T-helper 17 cell (primary cell): ENCODE measurements at regions not wholly inside any gene's neighbourhood (a gene's known extent, or its start where the extent isn't known, plus 50 kb on each side); places are given as distances from the start of the nearest gene placed in this dataset.

ENCODE experiments used
- ATAC-seq: fragments of 150-1000 bp; cut with Tn5 transposase; 2 replicates; pipeline ENCODE4 v1.10.0; 2021; ENCODE audit warnings: mild to moderate bottlenecking, moderate library complexity
- DNase-seq, 3 donors: peaks; one replicate each; pipeline versions ENCODE4 v3.0.0 to v3.0.0-alpha.2; 2020 to 2021
- H3K9me3 ChIP-seq: one replicate; pipeline ENCODE4 v1.7.0; 2013; ENCODE audit warnings: low read length, mild to moderate bottlenecking; ENCODE audit not compliant: control insufficient read depth, poor library complexity, severe bottlenecking
- H3K27ac Mint-ChIP-seq: one replicate; pipeline ENCODE4 v1.8.0; 2022; ENCODE audit warnings: mild to moderate bottlenecking, moderate library complexity, mixed read lengths
- H3K27me3 Mint-ChIP-seq: one replicate; pipeline ENCODE4 v1.8.0; 2022; ENCODE audit warnings: mixed read lengths
- H3K36me3 Mint-ChIP-seq: one replicate; pipeline ENCODE4 v1.8.0; 2022; ENCODE audit warnings: low read depth, mixed read lengths
- H3K4me1 Mint-ChIP-seq: one replicate; pipeline ENCODE4 v1.8.0; 2022; ENCODE audit warnings: mild to moderate bottlenecking, mixed read lengths
- H3K4me3 Mint-ChIP-seq: one replicate; pipeline ENCODE4 v1.8.0; 2022; ENCODE audit warnings: mild to moderate bottlenecking, moderate library complexity, mixed read lengths

DNA sequence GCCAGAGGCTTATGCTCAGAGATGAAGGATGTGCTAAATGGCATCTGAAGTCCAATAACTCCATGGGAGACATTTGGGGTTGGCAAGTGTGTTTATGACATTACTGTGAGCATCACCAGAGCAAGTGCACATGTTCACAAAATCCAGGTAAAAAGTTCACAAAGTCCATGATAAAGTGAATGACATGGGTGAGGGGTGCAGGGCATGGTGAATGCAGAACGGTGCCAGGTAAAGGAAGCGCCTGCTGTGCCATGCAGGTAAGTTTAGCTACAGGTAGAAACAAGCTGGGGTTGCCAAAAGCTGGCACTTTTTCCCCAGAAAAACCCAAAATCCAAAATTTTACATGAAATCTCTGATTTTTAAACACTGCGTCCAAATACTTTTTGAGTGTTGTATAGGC is 268.2 kb downstream of the ABHD5 start:
- H3K27me3 Mint-ChIP-seq, result peaks cover 63% of the 10 kb centered on the region
- H3K27ac Mint-ChIP-seq, result no peak overlapping the region
- DNase-seq (no peak), ATAC-seq (no peak)
- no peaks in the 10 kb centered on the region for H3K9me3 ChIP-seq
- H3K36me3 Mint-ChIP-seq, result no peaks in the 10 kb centered on the region
- H3K4me3 Mint-ChIP-seq, result no peak overlapping the region
- H3K4me1 Mint-ChIP-seq, result peaks cover 2% of the 10 kb centered on the region

DNA sequence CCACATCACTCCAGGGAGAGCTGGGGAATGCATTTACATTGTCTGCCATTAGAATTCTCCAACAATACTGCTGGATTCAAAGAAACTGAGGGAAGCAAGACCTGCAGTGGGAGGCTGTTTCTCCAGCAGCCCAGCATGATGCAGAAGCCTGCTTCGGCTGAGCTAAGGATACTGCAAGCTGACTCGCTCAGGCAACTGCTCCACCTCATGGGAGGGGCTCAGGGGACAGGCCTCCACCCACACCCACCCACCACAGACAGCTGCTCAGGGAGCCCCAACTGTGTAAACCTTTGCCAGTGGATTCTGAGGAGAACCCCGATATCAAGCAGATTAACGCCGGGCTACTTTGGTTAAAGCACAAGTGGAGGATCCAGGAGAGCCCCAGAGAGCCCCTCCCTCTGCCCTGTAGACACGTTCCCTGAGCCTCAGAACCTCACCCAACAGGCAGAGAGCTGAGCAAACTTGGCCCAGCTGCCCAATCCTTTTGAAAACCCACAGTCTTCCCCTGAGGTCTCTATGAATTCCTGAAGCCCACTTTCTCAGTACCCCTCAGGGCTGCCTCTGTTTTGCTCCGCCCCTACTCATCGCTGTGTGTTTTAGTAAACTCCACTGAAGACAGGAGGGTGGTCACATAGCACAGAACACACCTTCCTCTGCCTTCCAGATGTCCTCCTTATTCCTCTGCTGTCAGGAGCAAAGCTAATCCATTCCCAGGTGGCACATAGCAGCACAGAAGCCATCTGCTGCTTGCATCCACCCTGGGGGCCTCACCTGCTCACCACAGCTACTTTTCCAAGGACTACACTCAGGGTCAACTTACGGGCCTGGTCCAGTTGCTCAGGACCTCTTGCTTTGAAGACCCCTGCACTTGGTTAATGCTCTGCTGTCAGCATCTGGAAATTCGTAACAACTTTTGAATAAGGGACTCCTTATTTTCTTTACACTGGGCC is 269.0 kb downstream of the ABHD5 start:
- Mint-ChIP-seq H3K4me1 (peaks cover 2% of the 10 kb centered on the region), H3K27me3 (peaks cover 67% of the 10 kb centered on the region), H3K36me3 (no peaks in the 10 kb centered on the region), H3K4me3 (no peak overlapping the region), H3K27ac (no peak overlapping the region)
- ATAC-seq (no peak), DNase-seq (no peak)
- H3K9me3 ChIP-seq, result no peaks in the 10 kb centered on the region

DNA sequence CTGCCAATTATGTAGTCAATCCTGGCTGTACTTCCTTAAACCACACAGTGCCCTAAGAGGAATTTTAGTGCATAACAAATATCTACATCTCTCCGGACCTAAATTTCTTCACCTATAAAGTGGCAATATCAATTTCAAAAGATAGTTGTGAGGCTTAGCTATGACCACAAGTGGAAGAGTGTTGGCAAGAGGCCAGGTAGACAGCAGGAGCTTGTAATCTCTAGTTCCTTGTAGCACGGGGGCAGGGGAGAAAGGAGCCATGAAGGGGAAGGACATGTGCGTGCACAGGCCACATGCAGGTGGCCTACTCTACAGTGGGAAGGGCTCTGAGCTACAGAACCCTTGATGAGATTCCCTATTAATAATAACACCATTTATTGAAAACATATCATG is 269.7 kb downstream of the ABHD5 start:
- H3K9me3 ChIP-seq, result no peaks in the 10 kb centered on the region
- Mint-ChIP-seq H3K27ac (no peak overlapping the region), H3K4me3 (no peak overlapping the region), H3K36me3 (no peaks in the 10 kb centered on the region), H3K4me1 (peaks cover 2% of the 10 kb centered on the region), H3K27me3 (peaks cover 67% of the 10 kb centered on the region)
- ATAC-seq (no peak), DNase-seq (no peak)

DNA sequence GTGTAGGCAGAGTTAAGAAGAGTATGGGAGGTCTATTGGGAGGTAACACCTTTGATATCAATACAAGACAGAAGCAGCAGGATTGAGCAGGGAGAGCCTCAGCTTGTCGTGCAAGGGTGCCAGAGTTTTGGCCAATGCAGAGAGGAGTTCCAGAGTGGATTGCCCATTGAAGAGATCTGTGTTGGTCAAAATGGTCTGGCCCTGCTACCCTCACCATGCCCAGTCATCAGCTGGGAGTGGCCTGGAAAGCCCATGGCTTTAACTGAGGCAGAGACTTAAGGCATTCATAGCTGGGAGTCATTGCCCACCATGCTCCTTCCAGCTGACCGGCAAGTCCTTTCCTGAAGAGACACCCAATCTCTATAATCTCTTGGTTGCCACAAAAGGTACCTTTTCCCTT is 271.3 kb downstream of the ABHD5 start:
- DNase-seq (no peak), ATAC-seq (no peak)
- H3K36me3 Mint-ChIP-seq, result no peaks in the 10 kb centered on the region
- H3K27me3 Mint-ChIP-seq, result peaks cover 68% of the 10 kb centered on the region
- H3K27ac Mint-ChIP-seq, result no peak overlapping the region
- no peak overlapping the region for H3K4me3 Mint-ChIP-seq
- H3K9me3 ChIP-seq, result no peaks in the 10 kb centered on the region
- no peaks in the 10 kb centered on the region for H3K4me1 Mint-ChIP-seq

DNA sequence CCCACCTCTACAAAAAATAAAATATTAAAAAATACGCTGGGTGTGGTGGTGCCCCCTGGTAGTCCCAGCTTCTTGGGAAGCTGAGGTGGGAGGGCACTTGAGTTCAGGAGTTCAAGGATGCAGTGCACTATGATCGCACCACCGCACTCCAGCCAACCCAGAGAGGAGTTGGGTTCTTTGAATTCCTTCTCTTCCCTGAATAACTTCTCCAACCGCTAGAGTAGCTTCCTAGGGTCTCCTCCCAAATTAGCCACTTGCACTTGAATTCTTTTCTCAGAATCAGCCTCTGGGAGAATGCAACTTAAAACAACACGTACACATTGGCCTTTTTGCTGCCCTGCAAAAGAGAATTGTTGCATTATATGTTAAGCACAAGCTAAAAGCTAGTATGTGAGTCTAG is 272.5 kb downstream of the ABHD5 start:
- ATAC-seq (no peak), DNase-seq (no peak)
- H3K36me3 Mint-ChIP-seq, result peaks cover 3% of the 10 kb centered on the region
- no peaks in the 10 kb centered on the region for H3K9me3 ChIP-seq
- peaks cover 73% of the 10 kb centered on the region for H3K27me3 Mint-ChIP-seq
- H3K27ac Mint-ChIP-seq, result no peak overlapping the region
- no peaks in the 10 kb centered on the region for H3K4me1 Mint-ChIP-seq
- no peak overlapping the region for H3K4me3 Mint-ChIP-seq

DNA sequence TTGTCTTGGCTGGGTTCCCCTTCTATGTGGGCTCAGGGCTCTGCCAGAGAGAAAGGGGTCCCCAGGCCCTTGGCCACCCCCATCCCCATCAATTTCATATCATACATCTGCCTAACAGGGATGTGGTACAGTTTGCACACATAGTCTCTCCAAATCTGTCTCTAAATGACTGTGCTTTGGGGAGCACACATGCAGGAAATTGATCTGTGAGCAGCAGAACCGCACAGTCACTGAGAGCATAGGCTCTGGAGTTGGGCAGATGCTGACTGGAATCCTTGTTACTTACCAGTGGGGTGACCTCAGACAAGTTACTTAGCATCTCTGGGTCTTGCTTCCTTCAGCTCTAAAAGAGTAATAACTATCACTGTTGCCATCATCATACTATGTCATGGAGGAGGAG is 273.9 kb downstream of the ABHD5 start:
- DNase-seq, result no peak
- H3K4me1 Mint-ChIP-seq, result no peaks in the 10 kb centered on the region
- peaks cover 72% of the 10 kb centered on the region for H3K27me3 Mint-ChIP-seq
- no peak overlapping the region for H3K4me3 Mint-ChIP-seq
- no peaks in the 10 kb centered on the region for H3K9me3 ChIP-seq
- H3K27ac Mint-ChIP-seq, result no peak overlapping the region
- ATAC-seq, result no peak
- peaks cover 4% of the 10 kb centered on the region for H3K36me3 Mint-ChIP-seq

DNA sequence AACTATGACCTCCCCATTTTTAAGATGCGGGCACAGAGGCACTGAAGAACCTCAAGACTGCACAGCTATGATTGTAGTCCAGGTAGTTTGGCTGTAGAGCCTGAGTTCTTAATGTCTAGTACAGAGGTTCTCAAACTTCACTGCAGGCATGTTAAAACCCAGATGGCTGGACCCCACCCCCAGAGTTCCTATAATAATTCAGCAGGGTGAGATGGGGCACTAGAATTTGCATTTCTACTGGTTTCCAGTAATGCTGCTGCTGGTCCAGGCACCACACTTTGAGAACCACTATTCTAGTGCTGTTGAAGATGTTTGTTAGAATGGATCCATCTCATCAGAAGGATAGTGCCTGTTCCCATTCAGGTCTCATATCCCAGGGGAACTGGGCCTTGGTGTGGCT is 274.9 kb downstream of the ABHD5 start:
- Mint-ChIP-seq H3K27me3 (peaks cover 65% of the 10 kb centered on the region), H3K36me3 (peaks cover 4% of the 10 kb centered on the region), H3K4me1 (no peaks in the 10 kb centered on the region), H3K27ac (no peak overlapping the region), H3K4me3 (no peak overlapping the region)
- no peak for ATAC-seq
- DNase-seq, result no peak
- no peaks in the 10 kb centered on the region for H3K9me3 ChIP-seq

DNA sequence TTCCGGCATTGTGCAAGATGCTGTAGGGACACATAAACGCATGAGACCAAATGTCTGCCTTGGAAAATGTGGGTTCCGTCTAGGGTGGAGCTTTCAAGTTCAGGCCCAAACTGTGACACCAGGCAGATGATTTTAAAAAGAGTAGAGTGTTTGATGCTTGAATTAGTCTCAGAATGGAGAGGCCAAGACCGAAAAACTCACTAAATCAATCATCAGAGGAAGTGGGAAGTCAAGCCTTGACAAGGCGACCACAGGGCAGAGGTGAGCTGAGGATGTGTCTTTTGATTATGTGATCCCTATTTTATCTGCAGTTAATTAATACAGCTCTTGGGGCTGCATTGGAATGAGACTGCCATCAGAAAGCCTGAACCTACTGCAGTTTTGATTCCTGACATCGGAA is 275.4 kb downstream of the ABHD5 start:
- no peak overlapping the region for H3K4me3 Mint-ChIP-seq
- ATAC-seq (no peak), DNase-seq (no peak)

DNA sequence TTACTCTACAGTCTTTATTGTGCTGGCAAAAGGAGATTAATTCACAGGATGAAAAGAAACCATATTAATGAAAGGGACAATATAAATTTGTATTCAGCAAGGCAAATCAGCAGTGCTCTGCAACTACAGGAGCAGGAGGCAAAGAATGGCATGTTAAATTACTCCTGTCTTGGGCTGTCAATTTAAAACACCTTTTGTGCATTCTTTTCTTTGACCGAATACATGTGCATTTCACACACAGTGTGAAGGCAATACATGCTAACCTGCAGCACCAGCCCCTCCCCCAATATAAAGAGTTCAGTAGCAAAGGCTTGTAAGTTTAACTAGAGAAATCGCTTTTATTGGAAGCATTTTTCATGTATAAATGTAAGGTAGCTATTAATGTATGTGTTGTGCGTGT is 275.2 kb upstream of the TOPAZ1 start:
- Mint-ChIP-seq H3K4me1 (no peaks in the 10 kb centered on the region), H3K4me3 (no peak overlapping the region), H3K27ac (no peak overlapping the region), H3K27me3 (peaks cover 62% of the 10 kb centered on the region), H3K36me3 (peaks cover 4% of the 10 kb centered on the region)
- DNase-seq (no peak), ATAC-seq (no peak)
- no peaks in the 10 kb centered on the region for H3K9me3 ChIP-seq

More for the DNA sequence above, 275.4 kb downstream of the ABHD5 start:
- H3K9me3 ChIP-seq, result no peaks in the 10 kb centered on the region
- Mint-ChIP-seq H3K36me3 (peaks cover 4% of the 10 kb centered on the region), H3K27ac (no peak overlapping the region), H3K4me1 (no peaks in the 10 kb centered on the region), H3K27me3 (peaks cover 64% of the 10 kb centered on the region)

DNA sequence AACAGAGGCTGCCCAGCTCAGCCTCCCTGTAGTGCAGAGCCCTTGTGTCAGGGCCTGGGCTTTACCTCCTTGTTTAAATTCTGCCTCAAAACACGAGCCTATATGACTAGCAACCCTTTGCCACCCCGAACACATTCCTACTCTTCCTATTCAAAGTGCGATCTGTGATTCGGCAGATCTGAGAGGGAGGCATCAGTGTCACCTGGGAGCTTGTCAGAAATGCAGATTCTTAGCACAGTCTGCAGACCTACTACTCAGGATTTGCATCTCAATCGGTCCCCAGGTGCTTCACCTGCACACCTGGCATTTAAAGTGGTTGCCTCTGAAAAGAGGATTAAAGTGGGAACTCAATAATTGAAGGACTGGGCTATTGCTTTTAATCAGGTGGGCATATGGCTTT is 273.2 kb upstream of the TOPAZ1 start:
- ATAC-seq, result no peak
- Mint-ChIP-seq H3K27me3 (peaks cover 59% of the 10 kb centered on the region), H3K4me1 (no peaks in the 10 kb centered on the region), H3K36me3 (peaks cover 4% of the 10 kb centered on the region), H3K4me3 (no peak overlapping the region), H3K27ac (no peak overlapping the region)
- no peaks in the 10 kb centered on the region for H3K9me3 ChIP-seq
- no peak for DNase-seq

DNA sequence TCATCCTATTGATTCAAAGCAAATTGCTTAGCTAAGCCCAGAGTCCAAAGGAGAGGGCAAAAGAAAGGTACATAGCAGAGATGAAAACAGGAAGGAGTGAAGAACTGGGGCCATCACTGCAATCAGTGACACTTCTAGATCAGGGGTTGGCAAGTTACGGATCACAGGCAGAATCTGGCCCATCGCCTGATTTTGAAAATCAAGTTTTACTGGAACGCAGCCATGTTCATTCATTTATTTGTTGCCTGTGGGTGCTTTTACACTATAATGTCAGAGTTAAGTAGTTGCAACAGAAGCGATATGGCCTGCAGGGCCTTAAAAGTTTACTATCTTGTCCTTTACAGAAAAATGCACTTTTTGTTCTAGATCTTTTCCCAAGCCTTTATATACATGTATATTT is 271.7 kb upstream of the TOPAZ1 start:
- H3K27me3 Mint-ChIP-seq, result peaks cover 48% of the 10 kb centered on the region
- H3K4me1 Mint-ChIP-seq, result no peaks in the 10 kb centered on the region
- no peak overlapping the region for H3K27ac Mint-ChIP-seq
- no peak for ATAC-seq
- H3K4me3 Mint-ChIP-seq, result no peak overlapping the region
- DNase-seq, result no peak
- H3K9me3 ChIP-seq, result no peaks in the 10 kb centered on the region
- H3K36me3 Mint-ChIP-seq, result peaks cover 4% of the 10 kb centered on the region

DNA sequence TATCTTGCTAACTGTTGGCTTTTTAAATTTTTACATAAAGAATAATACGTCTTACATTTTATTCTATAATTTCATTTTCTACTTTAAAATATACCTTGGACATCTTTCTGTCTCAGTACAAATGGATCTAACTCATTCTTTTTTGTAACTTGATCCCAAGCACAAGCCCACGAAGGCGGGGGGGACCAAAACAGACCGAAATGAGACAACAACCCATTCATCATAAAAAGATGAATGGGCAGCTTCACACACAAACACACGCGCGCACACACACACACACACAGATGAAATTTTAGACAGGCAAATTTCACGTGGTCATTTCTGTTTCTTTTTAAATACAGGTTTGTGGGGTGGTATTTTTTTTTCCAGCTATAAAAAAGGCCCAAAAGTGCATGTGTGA is 271.3 kb upstream of the TOPAZ1 start:
- Mint-ChIP-seq H3K4me3 (no peak overlapping the region), H3K4me1 (no peaks in the 10 kb centered on the region), H3K36me3 (peaks cover 4% of the 10 kb centered on the region), H3K27me3 (peaks cover 44% of the 10 kb centered on the region), H3K27ac (no peak overlapping the region)
- no peaks in the 10 kb centered on the region for H3K9me3 ChIP-seq
- DNase-seq, result no peak
- no peak for ATAC-seq

DNA sequence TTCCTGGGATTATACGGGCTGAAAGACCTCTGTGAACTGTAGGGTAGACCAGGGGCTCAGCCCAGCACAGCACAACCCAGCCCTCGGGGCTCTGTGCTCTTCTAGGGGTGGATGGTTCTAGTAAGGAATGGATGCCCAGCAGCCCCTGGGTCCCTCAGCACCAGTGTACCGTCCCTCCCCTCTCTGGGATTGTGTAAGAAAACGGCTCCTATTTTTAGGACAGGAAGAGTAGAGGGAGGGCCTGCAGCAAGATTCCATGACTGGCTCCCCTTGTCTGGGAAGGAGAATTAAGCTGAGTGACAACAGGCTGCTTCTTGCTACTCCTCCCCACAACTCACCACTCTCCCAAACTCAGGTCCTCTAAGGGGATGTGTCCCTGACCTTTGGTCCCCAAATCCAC is 270.8 kb upstream of the TOPAZ1 start:
- H3K9me3 ChIP-seq, result no peaks in the 10 kb centered on the region
- peaks cover 42% of the 10 kb centered on the region for H3K27me3 Mint-ChIP-seq
- H3K36me3 Mint-ChIP-seq, result peaks cover 4% of the 10 kb centered on the region
- DNase-seq (no peak), ATAC-seq (no peak)
- no peak overlapping the region for H3K27ac Mint-ChIP-seq
- no peaks in the 10 kb centered on the region for H3K4me1 Mint-ChIP-seq
- no peak overlapping the region for H3K4me3 Mint-ChIP-seq

DNA sequence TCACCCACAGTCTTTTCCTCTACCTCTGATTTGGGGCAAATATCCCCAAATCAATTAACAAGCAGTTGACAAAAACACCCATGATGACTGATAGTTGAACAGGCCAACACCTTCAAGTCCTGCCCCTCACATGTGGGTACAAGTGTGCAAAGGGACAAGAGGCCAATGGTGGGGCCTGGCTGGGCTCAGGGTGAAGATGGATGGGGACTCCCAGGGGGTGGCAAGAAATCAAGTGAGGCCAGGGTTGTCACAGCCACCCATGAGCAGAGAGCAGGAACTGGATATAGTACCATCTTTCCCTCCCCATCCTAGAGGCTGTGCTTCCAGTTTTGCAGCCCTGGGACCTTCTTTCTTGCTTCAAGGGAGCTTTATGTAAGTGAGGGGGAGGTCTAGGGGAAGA is 270.2 kb upstream of the TOPAZ1 start:
- Mint-ChIP-seq H3K4me3 (no peak overlapping the region), H3K4me1 (no peaks in the 10 kb centered on the region), H3K36me3 (peaks cover 4% of the 10 kb centered on the region), H3K27ac (no peak overlapping the region), H3K27me3 (peaks cover 37% of the 10 kb centered on the region)
- H3K9me3 ChIP-seq, result no peaks in the 10 kb centered on the region
- ATAC-seq (no peak), DNase-seq (no peak)
